Loucy (cell line): ENCODE measurements at regions not wholly inside any gene's neighbourhood (a gene's known extent, or its start where the extent isn't known, plus 50 kb on each side); places are given as distances from the start of the nearest gene placed in this dataset.

Experiments
- CTCF ChIP-seq: fragments of 200-600 bp; sonication (generic); conservative IDR thresholded peaks from 2 replicates; pipeline ENCODE4 v1.5.1; 2014; ENCODE audit warnings: mild to moderate bottlenecking, antibody characterized with exemption, low read length
- EZH2phosphoT487 ChIP-seq: fragments of 200-600 bp; IDR thresholded peaks from 2 replicates; pipeline ENCODE4 v1.6.1; 2018; ENCODE audit warnings: antibody characterized with exemption, mild to moderate bottlenecking, moderate library complexity, borderline replicate concordance

GRCh38 chr15:99844150-99844549 lies 110.9 kb upstream of the LYSMD4 start:
- TF ChIP-seq CTCF (no peak), EZH2phosphoT487 (no peak)
